ENCODE measurements at regions not wholly inside any gene's neighbourhood (a gene's known extent, or its start where the extent isn't known, plus 50 kb on each side); places are given as distances from the start of the nearest gene placed in this dataset.

DNA sequence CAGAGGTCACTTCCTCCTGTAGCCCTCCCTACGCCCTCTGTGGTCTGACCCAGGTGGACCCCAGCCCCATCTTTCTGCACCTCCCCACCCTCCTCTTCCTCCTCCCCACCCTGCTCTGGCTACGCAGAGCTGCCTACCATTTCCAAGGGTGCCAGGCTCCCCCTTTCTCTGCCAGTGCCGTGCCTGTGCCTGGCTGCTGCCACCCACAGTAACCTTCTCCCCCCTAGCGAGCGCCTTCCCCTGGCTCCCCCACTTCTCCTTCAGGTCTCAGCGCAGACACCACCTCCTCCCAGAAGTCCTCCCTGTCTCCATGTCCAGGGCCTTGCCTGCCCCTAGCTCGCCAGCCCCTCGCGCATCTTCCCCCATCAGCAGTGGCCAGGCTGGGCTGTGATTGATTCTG lies 471.5 kb downstream of the PTPRU start:
- no peak for TF ChIP-seq POLR2A (IDR thresholded peaks at IDR 0.05)
- TF ChIP-seq, protein P1, sequence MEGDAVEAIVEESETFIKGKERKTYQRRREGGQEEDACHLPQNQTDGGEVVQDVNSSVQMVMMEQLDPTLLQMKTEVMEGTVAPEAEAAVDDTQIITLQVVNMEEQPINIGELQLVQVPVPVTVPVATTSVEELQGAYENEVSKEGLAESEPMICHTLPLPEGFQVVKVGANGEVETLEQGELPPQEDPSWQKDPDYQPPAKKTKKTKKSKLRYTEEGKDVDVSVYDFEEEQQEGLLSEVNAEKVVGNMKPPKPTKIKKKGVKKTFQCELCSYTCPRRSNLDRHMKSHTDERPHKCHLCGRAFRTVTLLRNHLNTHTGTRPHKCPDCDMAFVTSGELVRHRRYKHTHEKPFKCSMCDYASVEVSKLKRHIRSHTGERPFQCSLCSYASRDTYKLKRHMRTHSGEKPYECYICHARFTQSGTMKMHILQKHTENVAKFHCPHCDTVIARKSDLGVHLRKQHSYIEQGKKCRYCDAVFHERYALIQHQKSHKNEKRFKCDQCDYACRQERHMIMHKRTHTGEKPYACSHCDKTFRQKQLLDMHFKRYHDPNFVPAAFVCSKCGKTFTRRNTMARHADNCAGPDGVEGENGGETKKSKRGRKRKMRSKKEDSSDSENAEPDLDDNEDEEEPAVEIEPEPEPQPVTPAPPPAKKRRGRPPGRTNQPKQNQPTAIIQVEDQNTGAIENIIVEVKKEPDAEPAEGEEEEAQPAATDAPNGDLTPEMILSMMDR (IDR thresholded peaks at IDR 0.05 in 4 of 5, conservative IDR thresholded peaks at IDR 0.05 in 1 of 5): no peak

Measured in gastrocnemius medialis (tissue), 4 donors.